VCaP (cell line): ENCODE measurements at regions not wholly inside any gene's neighbourhood (a gene's known extent, or its start where the extent isn't known, plus 50 kb on each side); places are given as distances from the start of the nearest gene placed in this dataset.

ENCODE experiments used
- H3K27ac ChIP-seq: fragments of 450-650 bp; 2 replicates; pipeline ENCODE4 v1.5.1; 2017
- TF ChIP-seq, protein P1 (sequence below): fragments of 450-650 bp; conservative IDR thresholded peaks from 2 replicates; pipeline ENCODE4 v1.5.1; 2017; ENCODE audit warnings: mild to moderate bottlenecking, moderate library complexity

DNA sequence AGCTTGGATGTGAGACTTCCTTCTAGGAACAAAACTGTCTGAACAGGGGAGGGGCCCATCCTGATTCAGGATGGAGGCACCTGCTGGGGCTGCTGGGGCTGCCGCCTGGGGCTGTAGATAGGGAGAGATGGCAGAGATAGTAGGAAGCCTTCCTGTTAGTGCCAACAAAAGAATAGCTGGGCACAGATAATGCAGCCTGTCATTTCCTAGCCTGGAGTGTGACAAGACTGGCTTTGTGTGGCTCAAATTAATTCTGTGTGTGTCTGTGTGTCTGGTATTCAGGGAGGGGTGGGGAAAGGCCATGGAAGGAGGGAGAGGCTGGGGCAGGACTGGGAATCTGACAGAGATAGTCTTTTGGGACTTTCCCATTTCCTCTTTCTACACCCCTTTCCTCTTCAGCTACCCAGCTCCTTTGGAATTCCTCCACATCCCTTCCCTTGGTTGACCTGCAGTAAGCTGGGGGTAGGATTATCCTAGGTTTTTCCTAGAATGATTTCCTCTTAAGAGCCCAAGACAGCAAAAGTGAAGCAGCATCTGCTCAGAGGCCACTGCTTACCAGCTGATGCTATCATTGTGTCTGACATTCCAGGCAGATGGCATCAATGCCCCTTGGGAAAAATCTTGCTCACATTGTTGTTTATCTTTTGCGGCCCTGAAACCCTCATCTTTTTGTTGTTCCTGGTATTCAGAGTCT, 144.9 kb upstream of the LHCGR start:
- no peak overlapping the region for H3K27ac ChIP-seq
- TF ChIP-seq, protein P1, sequence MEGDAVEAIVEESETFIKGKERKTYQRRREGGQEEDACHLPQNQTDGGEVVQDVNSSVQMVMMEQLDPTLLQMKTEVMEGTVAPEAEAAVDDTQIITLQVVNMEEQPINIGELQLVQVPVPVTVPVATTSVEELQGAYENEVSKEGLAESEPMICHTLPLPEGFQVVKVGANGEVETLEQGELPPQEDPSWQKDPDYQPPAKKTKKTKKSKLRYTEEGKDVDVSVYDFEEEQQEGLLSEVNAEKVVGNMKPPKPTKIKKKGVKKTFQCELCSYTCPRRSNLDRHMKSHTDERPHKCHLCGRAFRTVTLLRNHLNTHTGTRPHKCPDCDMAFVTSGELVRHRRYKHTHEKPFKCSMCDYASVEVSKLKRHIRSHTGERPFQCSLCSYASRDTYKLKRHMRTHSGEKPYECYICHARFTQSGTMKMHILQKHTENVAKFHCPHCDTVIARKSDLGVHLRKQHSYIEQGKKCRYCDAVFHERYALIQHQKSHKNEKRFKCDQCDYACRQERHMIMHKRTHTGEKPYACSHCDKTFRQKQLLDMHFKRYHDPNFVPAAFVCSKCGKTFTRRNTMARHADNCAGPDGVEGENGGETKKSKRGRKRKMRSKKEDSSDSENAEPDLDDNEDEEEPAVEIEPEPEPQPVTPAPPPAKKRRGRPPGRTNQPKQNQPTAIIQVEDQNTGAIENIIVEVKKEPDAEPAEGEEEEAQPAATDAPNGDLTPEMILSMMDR, result no peak

DNA sequence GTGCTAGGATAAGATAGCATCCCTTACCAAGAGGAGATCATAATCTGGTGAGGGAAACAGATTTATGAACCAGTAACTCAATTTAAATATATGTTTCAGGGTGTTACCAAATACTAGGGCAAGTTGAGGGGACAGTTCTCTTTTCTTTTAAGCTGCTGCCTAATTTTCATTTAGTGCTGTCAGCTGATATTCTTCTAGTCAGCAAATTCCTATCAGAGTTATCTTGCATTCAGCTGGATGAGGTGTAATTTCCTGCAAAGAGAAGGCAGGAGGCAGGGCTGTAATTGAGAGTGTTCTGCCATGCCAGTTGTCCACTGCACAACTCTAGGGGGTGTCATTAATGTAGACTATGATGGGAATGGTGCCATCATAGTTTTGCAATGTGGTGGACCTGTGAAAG, 141.3 kb upstream of the LHCGR start:
- TF ChIP-seq, protein P1, result no peak

DNA sequence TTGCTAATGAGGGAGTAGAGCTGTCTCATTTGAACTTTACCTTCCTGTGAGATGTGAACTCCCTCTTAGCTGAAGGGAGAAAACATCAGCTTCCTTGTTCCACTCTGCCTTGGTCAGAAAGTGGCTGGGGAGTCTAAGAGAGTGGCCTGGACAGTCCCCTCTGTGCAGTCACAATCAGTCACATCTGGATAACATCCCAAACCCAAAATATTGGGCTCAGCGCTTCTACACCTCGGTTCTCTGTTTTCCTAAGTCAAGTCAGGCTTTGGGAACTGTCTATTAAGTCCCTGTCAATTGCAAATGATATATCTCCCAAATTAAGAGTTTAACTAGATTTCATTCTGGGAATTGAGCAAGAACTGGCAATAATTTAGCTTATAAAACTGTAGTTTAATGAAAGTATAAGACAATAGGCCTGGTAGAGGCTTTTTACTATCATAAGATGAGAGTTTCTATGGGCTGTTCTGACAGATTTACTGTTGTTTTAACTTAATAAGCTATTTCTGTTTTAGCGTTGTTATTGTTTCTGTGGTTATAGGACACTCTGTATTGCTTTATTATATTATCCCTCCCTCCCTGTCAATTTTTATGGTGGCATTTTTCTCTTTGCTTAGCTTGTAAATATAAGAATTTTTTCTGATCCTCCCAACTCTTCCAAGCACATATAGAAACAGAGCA, 135.1 kb upstream of the LHCGR start:
- TF ChIP-seq, protein P1, result no peak

More for the DNA sequence above, 141.3 kb upstream of the LHCGR start:
- H3K27ac ChIP-seq, result no peak overlapping the region

DNA sequence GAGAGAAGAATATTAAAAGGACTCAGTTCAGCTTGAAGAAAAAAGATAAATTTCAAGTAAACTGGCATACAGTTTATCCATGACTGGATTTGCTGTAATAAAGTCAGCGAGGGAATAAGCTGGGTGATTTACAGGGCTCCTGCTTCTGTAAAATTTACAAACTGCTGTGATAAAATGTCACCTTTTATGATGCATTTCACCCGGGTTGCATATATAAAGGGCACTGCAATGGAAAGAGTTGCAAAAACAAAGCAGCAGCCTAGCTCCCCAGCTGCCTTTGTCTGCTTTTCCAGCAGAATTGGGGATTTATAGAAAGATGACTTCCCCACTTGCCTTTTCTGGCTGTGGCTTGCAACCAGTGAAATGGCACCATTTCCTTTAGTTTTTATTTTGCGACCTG, 132.5 kb upstream of the LHCGR start:
- H3K27ac ChIP-seq, result no peak overlapping the region
- TF ChIP-seq, protein P1, result no peak

More for the DNA sequence above, 135.1 kb upstream of the LHCGR start:
- H3K27ac ChIP-seq, result no peak overlapping the region

DNA sequence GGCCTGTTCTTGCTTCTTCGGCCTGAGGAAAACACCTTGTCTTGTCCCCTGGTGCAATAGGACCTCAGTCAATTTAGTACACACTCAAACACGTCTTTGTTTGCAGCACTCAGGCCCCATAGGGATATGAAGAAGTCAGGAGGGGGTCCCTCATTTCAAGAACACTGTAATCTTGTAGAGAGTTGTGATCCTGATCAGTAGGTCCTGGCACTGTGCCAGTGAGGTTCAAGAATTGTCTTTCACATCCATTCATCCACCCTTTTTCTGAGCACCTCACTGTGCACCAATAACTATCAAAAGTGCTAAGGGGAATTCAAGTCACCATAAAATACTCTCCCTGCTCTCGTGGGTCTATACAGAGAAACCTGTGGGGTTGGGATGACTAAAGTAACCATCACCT, 131.4 kb upstream of the LHCGR start:
- TF ChIP-seq, protein P1, result no peak
- H3K27ac ChIP-seq, result no peak overlapping the region

DNA sequence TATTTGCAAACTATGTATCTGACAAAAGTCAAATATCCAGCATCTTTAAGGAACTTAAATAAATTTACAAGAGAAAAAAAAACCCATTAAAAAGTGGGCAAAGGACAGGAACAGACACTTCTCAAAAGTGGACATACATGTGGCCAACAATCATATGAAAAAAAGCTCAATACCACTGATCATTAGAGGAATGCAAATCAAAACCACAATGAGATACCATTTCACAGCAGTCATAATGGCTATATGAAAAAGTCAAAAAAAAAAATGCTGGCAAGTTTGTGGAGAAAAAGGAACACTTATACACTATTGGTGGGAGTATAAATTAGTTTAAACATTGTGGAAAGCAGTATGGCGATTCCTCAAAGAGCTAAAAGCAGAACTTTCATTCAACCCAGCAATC, 130.3 kb upstream of the LHCGR start:
- H3K27ac ChIP-seq, result no peak overlapping the region
- TF ChIP-seq, protein P1, result no peak

DNA sequence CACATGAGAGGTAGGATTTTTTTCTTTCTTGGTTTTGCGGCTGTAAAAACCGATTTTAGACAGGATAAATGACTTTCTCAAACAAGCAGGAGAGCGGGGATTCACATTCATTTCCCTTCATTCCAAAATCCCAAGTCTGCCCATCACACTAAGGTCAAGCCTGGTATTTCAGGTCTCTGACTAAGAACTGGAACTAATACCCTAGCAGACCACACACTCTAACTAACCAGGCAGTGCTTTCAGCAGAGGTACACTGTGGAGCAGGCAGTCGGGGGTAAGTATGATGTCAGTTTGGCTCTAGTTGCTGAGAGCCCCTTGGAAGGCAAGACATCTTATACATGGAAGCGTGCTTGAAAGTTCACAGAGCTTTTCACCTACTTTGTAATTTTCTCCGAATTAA, 128.1 kb upstream of the LHCGR start:
- TF ChIP-seq, protein P1, result no peak
- no peak overlapping the region for H3K27ac ChIP-seq
